Left lobe of liver (tissue), 2 donors: ENCODE measurements at regions not wholly inside any gene's neighbourhood (a gene's known extent, or its start where the extent isn't known, plus 50 kb on each side); places are given as distances from the start of the nearest gene placed in this dataset.

Source experiments
- ATAC-seq: fragments of 200-7000 bp; cut with Tn5 transposase; one replicate; pipeline ENCODE4 v1.9.1; 2020; ENCODE audit warnings: mild to moderate bottlenecking, moderate library complexity
- DNase-seq: peaks from one replicate; pipeline ENCODE4 v3.0.0-alpha.2; 2020; ENCODE audit warnings: low spot score
- donor health status: DM: no; HTN: no; CAD: no; lungs with moderate emphysema.
- donor health status: DM: no; HTN: yes; CAD: no.

DNA sequence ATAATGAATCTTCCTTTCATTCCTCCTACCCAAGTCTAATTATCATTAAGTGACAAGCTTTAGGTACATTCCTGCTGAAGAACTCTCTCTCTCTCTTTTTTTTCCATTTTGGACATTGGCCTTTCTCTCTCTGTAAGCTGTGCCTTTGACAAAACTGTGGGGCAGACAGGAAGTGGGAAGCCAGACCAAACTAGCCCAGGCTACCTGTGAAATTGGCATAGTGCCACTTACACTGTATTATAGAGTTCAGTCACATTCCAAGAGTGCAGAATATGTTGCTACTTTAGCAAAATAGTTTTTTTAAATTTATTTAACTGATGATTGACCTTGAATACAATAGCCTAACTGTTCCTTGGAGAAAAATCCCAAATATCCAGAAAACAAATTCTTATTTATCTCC lies 381.5 kb upstream of the ETAA1 start:
- DNase-seq, result no peak

GRCh38 chr2:67018301-67018700 lies 378.8 kb upstream of the ETAA1 start:
- ATAC-seq, result no peak
- DNase-seq, result no peak

More for the DNA sequence above, 381.5 kb upstream of the ETAA1 start:
- ATAC-seq, result no peak

DNA sequence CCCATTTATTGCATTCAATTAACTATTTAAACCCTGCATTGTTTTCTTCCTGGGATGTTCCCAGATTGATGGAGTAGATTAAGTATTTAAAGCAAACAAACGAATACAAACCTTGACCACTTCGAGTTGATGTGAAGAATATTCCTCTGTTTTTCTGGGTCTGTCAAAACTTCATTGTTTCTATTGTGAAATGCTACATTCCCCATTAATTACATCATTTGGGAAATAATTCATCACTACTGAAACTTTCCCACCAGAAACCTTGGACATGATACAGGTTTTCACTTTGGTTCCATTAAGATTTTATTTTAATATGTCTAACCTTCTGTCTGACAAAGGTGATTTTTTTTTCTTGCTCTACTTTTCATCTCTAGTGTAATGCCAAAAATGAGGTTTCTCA lies 365.1 kb upstream of the ETAA1 start:
- ATAC-seq, result no peak
- no peak for DNase-seq

- DNase-seq (no peak), ATAC-seq (no peak)
Measured at GRCh38 chr2:67036444-67036843, 360.7 kb upstream of the ETAA1 start.

- DNase-seq (peak; percentile 74), ATAC-seq (peak; percentile 89)
Measured at GRCh38 chr2:67037655-67038054, 359.5 kb upstream of the ETAA1 start.

DNA sequence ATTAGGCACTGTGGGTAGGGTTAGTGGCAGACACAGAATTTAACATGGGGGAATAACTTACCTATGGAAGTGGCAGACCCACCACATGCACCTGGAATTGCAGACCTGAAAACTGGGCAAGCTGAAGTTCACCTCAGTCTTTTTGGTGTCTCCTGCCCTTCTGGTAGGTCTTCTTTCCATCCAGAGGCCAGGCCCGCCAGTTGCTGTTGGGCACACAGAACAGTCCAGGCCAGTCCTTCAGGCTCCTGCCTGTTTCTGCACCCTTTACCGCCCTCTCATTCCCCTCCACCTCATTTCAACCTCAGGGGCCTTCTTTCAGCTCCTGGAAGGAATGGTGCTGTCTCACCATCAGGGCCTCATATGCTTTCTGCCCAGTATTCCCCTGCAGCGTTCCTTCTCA lies 358.9 kb upstream of the ETAA1 start:
- DNase-seq, result no peak
- ATAC-seq, result peak; percentile 27

- ATAC-seq (no peak), DNase-seq (no peak)
Measured at GRCh38 chr2:67039058-67039457, 358.1 kb upstream of the ETAA1 start.

- DNase-seq, result no peak
- peak; percentile 12 for ATAC-seq
Measured at GRCh38 chr2:67039517-67040103, 357.5 kb upstream of the ETAA1 start.

- DNase-seq, result no peak
- ATAC-seq, result no peak
Measured at GRCh38 chr2:67041051-67041450, 356.1 kb upstream of the ETAA1 start.

- ATAC-seq, result no peak
- DNase-seq, result no peak
Measured at GRCh38 chr2:67043781-67044478, 353.2 kb upstream of the ETAA1 start.

- DNase-seq (no peak), ATAC-seq (no peak)
Measured at GRCh38 chr2:67046591-67046990, 350.5 kb upstream of the ETAA1 start.

DNA sequence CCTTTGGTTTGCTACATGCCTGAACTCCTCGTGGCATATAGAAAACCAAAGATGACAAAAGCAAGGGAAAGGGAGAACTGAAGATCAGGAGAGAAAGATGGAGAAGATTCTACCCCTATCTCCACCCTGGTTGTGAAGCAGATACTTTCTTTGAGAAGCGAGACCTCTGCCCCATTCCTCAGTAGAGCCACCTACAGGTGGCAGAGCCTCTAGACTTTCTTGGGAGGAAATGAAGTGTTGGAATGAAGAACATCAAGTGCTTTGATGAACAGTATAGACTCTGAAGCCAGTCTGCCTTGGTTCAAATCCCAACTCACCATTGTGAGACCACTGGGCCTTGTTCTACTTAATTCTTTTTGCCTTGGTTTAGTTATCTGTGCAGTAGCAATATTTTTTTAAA lies 348.8 kb upstream of the ETAA1 start:
- ATAC-seq (no peak), DNase-seq (no peak)

DNA sequence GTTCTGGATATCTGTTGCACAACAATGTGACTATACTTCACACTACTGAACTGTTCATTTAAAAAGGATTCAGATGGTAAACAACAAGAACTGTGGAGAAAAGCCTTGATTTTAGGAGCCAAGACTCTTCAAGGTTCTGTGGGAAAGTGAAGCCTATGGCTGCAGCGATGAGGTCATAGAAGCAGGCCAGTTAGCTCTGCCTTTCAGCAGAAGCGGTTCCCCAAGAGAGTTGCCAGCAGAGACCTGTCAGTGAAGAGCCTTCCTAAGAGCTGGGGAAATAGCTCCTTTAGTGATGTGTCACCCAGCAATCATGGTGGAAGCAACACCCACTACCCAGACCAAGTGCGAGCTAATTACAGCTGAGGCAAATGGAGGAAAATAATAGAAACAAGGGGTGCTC lies 346.5 kb upstream of the ETAA1 start:
- DNase-seq (no peak), ATAC-seq (no peak)

- DNase-seq, result no peak
- no peak for ATAC-seq
Measured at GRCh38 chr2:67054728-67055127, 342.4 kb upstream of the ETAA1 start.

DNA sequence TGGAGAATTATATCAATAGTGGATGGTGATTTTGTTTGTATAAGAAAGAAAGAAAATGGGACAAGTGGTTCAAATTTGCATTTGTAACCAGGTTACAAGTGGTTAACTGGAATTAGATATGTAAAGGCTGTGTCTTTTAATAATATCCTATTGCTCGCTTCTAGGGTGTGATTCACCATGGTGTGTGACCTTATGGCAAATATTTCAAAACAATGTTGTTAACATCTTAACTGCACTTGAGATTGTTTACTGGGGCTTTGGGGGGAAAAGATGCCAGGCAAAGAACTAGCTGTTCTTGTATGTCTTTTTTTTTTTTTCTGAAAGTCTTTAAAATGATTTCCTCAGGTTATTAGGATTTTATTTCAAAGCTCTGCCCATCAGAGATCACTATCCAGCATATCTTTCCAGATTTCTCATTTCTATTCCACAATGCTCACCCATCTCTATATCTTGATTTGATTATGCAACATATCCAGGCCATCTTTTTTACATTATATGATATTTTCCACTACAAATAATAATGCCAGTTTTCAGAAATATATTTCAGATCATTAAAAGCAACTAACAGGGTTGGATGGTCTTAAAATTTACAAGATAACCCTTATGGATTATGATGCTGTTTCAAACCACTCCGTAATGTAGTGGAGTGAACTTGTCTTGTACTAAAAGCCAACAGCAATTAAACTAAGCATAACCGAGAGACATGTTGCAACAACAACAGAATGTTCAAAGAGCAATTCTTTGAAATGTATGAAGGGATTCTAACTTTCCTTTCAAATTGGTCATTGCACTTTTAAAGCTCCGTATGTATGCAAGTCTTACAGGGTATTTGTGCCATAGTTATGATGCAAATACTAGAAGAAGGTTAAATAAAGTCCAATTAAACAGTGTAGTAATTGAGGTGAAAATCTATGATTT lies 341.5 kb upstream of the ETAA1 start:
- DNase-seq (no peak), ATAC-seq (peak; percentile 68)

DNA sequence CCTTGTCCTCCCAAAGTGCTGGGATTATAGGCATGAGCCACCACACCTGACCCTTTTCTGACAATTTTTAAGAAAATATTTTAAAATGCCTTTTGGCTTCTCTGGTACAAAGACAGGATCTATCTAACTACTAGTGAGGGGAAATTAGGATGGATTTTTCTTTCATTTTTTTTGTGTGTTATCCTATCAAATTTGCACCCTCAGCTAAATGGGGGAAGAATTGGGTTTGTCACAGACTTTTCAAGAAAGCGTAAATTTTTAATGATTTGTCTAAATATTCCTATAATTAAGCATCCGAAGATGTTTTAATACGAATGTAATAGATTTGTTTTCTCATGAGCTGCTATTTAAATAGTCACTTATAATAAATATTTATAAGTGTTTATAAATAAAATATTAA lies 340.0 kb upstream of the ETAA1 start:
- ATAC-seq (no peak), DNase-seq (no peak)

DNA sequence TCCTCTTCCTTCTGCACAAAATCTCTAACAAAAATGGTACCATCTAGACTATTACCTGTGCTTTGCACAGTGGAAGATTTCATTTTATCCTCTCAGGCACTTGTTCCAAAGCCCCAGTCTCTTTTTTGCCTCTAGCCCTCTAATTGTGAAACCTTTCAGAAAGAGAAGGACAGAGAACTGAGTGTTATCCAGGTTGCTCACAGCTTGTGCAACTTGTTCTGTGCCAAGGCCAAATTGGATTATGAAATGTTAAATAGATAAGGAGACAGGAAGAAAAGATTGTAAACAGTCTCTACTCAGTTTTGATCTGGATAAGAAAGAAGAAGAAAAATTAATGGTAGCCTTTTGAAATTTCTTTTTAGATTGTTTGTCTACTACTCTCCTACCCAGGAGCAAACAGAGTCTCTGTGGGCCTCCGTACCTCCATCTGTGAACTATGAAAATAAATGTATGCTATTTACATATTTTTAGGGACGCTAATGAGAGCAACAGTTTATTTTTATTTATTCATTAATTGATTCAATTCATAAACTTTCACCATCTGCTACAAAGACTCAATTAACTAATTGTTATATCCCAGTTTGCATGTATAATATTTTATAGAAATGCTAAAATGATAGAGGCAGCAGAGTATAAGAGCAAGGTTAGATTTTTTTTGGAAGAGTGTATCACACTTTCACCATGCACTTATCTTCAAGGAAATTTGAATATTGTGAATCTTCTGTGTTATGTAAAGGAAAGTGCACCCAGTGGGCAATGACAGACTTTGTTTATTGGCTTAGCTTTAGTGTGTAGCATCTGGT lies 339.0 kb upstream of the ETAA1 start:
- DNase-seq (peak; percentile 60), ATAC-seq (peak; percentile 87)

GRCh38 chr2:67065046-67065445 lies 332.1 kb upstream of the ETAA1 start:
- ATAC-seq, result peak; percentile 34
- no peak for DNase-seq

DNA sequence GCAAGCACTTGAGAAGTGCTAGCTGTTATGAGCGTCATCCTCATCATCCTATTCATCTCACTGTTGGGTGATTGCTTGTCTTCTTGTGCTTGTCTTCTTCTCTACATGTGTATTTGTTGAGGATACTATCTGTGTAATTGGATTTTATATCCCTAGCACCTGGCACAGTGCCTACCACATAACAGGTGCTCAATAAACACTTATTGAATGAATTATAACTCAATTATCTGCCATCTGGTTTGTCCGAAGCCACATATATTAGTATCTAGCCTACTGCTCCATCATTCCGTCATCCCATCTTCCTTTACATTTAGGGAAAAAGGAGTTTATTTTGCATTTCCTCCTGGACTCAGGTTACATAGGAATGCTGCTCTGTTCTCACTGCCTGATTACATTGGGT lies 330.4 kb upstream of the ETAA1 start:
- DNase-seq, result no peak
- ATAC-seq, result no peak

GRCh38 chr2:67067656-67068055 lies 329.5 kb upstream of the ETAA1 start:
- no peak for ATAC-seq
- no peak for DNase-seq

- ATAC-seq (no peak), DNase-seq (no peak)
Measured at GRCh38 chr2:67070826-67071225, 326.3 kb upstream of the ETAA1 start.
